ENCODE measurements at regions not wholly inside any gene's neighbourhood (a gene's known extent, or its start where the extent isn't known, plus 50 kb on each side); places are given as distances from the start of the nearest gene placed in this dataset.

- no peaks in the 10 kb centered on the region for H3K79me2 ChIP-seq (ENCODE audit: insufficient read depth, low read length)
- H3K36me3 ChIP-seq (ENCODE audit: insufficient read depth, low read length) = no peaks in the 10 kb centered on the region
- no peak for TF ChIP-seq CTCF (IDR thresholded peaks at IDR 0.05; ENCODE audit: extremely low read depth, low read depth, low read length)
- no peaks in the 10 kb centered on the region for H4K20me1 ChIP-seq (ENCODE audit: insufficient read depth, low read length)
- H3K4me1 ChIP-seq (ENCODE audit: insufficient read depth, low read length) = no peaks in the 10 kb centered on the region
- H3K27ac ChIP-seq (ENCODE audit: low read depth, low read length) = no peak overlapping the region
- no peak for DNase-seq (ENCODE audit: insufficient read length, low spot score, missing footprints)
- no peak overlapping the region for H3K4me2 ChIP-seq (ENCODE audit: insufficient read depth, low read length)
- no peak overlapping the region for H2AFZ ChIP-seq (ENCODE audit: low read length)
- no peaks in the 10 kb centered on the region for H3K9me3 ChIP-seq (ENCODE audit: low read depth, low read length)
- H3K4me3 ChIP-seq (ENCODE audit: insufficient read depth, low read length) = no peak overlapping the region
- H3K27me3 ChIP-seq (ENCODE audit: insufficient read depth, low read length) = no peaks in the 10 kb centered on the region
Measured at GRCh38 chr7:26609082-26609481, 255.3 kb downstream of the SKAP2 start.

- Histone ChIP-seq H3K27ac (ENCODE audit: low read depth, low read length) (no peak overlapping the region), H4K20me1 (ENCODE audit: insufficient read depth, low read length) (no peaks in the 10 kb centered on the region), H3K36me3 (ENCODE audit: insufficient read depth, low read length) (no peaks in the 10 kb centered on the region), H2AFZ (ENCODE audit: low read length) (no peak overlapping the region), H3K9me3 (ENCODE audit: low read depth, low read length) (no peaks in the 10 kb centered on the region), H3K27me3 (ENCODE audit: insufficient read depth, low read length) (no peaks in the 10 kb centered on the region), H3K4me3 (ENCODE audit: insufficient read depth, low read length) (no peak overlapping the region), H3K4me1 (ENCODE audit: insufficient read depth, low read length) (no peaks in the 10 kb centered on the region), H3K79me2 (ENCODE audit: insufficient read depth, low read length) (no peaks in the 10 kb centered on the region), H3K4me2 (ENCODE audit: insufficient read depth, low read length) (no peak overlapping the region)
- DNase-seq (ENCODE audit: insufficient read length, low spot score, missing footprints) = no peak
- TF ChIP-seq CTCF (IDR thresholded peaks at IDR 0.05; ENCODE audit: extremely low read depth, low read depth, low read length) = no peak
Measured at GRCh38 chr7:26609532-26609931, 254.9 kb downstream of the SKAP2 start.

GRCh38 chr7:26612742-26613141 lies 251.6 kb downstream of the SKAP2 start:
- Histone ChIP-seq H3K4me1 (ENCODE audit: insufficient read depth, low read length) (no peaks in the 10 kb centered on the region), H3K27me3 (ENCODE audit: insufficient read depth, low read length) (no peaks in the 10 kb centered on the region), H3K79me2 (ENCODE audit: insufficient read depth, low read length) (no peaks in the 10 kb centered on the region), H3K4me2 (ENCODE audit: insufficient read depth, low read length) (no peak overlapping the region), H3K4me3 (ENCODE audit: insufficient read depth, low read length) (no peak overlapping the region), H3K27ac (ENCODE audit: low read depth, low read length) (no peak overlapping the region), H2AFZ (ENCODE audit: low read length) (no peak overlapping the region), H4K20me1 (ENCODE audit: insufficient read depth, low read length) (no peaks in the 10 kb centered on the region), H3K36me3 (ENCODE audit: insufficient read depth, low read length) (no peaks in the 10 kb centered on the region), H3K9me3 (ENCODE audit: low read depth, low read length) (no peaks in the 10 kb centered on the region)
- no peak for DNase-seq (ENCODE audit: insufficient read length, low spot score, missing footprints)
- no peak for TF ChIP-seq CTCF (IDR thresholded peaks at IDR 0.05; ENCODE audit: extremely low read depth, low read depth, low read length)

DNA sequence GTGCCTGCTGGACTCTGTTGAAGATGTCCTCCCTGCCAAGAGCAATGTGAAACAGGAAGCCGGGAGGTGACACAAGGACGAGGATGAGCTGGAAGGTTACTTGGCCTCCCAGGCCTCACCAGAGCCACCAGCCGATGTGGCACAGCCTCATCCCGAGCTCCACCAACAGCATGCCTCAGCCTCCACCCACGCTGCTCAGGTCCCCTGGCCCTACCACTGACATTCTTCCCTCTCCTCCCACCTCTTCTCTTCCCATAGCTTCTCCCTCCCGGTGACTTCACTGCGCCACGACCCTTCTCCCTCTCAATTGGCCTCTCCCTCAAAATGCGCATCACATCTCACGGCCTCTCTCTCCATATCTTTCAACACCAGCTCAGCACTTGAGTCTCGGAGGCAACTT lies 249.9 kb downstream of the SKAP2 start:
- no peak for TF ChIP-seq CTCF (IDR thresholded peaks at IDR 0.05; ENCODE audit: extremely low read depth, low read depth, low read length)
- H4K20me1 ChIP-seq (ENCODE audit: insufficient read depth, low read length) = no peaks in the 10 kb centered on the region
- no peak overlapping the region for H3K4me2 ChIP-seq (ENCODE audit: insufficient read depth, low read length)
- H3K4me3 ChIP-seq (ENCODE audit: insufficient read depth, low read length) = no peak overlapping the region
- H3K27ac ChIP-seq (ENCODE audit: low read depth, low read length) = no peak overlapping the region
- H3K27me3 ChIP-seq (ENCODE audit: insufficient read depth, low read length) = no peaks in the 10 kb centered on the region
- DNase-seq (ENCODE audit: insufficient read length, low spot score, missing footprints) = no peak
- H3K79me2 ChIP-seq (ENCODE audit: insufficient read depth, low read length) = no peaks in the 10 kb centered on the region
- H2AFZ ChIP-seq (ENCODE audit: low read length) = no peak overlapping the region
- no peaks in the 10 kb centered on the region for H3K9me3 ChIP-seq (ENCODE audit: low read depth, low read length)
- H3K36me3 ChIP-seq (ENCODE audit: insufficient read depth, low read length) = no peaks in the 10 kb centered on the region
- H3K4me1 ChIP-seq (ENCODE audit: insufficient read depth, low read length) = no peaks in the 10 kb centered on the region
